COLO668 (cell line): ENCODE measurements at regions not wholly inside any gene's neighbourhood (a gene's known extent, or its start where the extent isn't known, plus 50 kb on each side); places are given as distances from the start of the nearest gene placed in this dataset.
"Not testable (repeated sequence)": the region's sequence is repeated elsewhere in the genome, so short reads cannot be mapped to it uniquely, and the experiment has no call there.

ENCODE experiments used
- DNase-seq: peaks from one replicate; lab custom pipeline; 2025; ENCODE audit not compliant: unreplicated experiment; lab: John Stamatoyannopoulos, UW

- DNase-seq = peak; percentile 54
Measured at GRCh38 chr21:41612674-41613532, 104.9 kb upstream of the TMPRSS2 start.

GRCh38 chr21:41611966-41612606 lies 104.1 kb upstream of the TMPRSS2 start:
- peak; percentile 74 for DNase-seq

- DNase-seq = no peak
Measured at GRCh38 chr21:41611441-41611840, 103.5 kb upstream of the TMPRSS2 start.

GRCh38 chr21:41610840-41611115 lies 102.8 kb upstream of the TMPRSS2 start:
- not testable (repeated sequence) for DNase-seq

- peak; percentile 81 for DNase-seq
Measured at GRCh38 chr21:41610042-41610839, 102.3 kb upstream of the TMPRSS2 start.

GRCh38 chr21:41606706-41607105 lies 98.7 kb upstream of the TMPRSS2 start:
- no peak for DNase-seq

- no peak for DNase-seq
Measured at GRCh38 chr21:41605934-41606285, 98.0 kb upstream of the TMPRSS2 start.

GRCh38 chr21:41605178-41605933 lies 97.4 kb upstream of the TMPRSS2 start:
- DNase-seq = peak; percentile 86

GRCh38 chr21:41604583-41605041 lies 96.7 kb upstream of the TMPRSS2 start:
- DNase-seq = no peak

GRCh38 chr21:41603476-41603875 lies 95.5 kb upstream of the TMPRSS2 start:
- no peak for DNase-seq

- DNase-seq = no peak
Measured at GRCh38 chr21:41602531-41602930, 94.6 kb upstream of the TMPRSS2 start.

- no peak for DNase-seq
Measured at GRCh38 chr21:41601573-41602368, 93.8 kb upstream of the TMPRSS2 start.

GRCh38 chr21:41600961-41601572 lies 93.1 kb upstream of the TMPRSS2 start:
- DNase-seq = no peak

GRCh38 chr21:41600556-41600955 lies 92.6 kb upstream of the TMPRSS2 start:
- no peak for DNase-seq

GRCh38 chr21:41600116-41600515 lies 92.2 kb upstream of the TMPRSS2 start:
- DNase-seq = no peak

GRCh38 chr21:41598561-41599431 lies 90.8 kb upstream of the TMPRSS2 start:
- DNase-seq = peak; percentile 26

- DNase-seq = no peak
Measured at GRCh38 chr21:41597811-41598231, 89.9 kb upstream of the TMPRSS2 start.

- no peak for DNase-seq
Measured at GRCh38 chr21:41597227-41597626, 89.3 kb upstream of the TMPRSS2 start.
